NB4 (cell line): ENCODE measurements at regions not wholly inside any gene's neighbourhood (a gene's known extent, or its start where the extent isn't known, plus 50 kb on each side); places are given as distances from the start of the nearest gene placed in this dataset.

Source experiments
- DNase-seq: peaks from one replicate; pipeline ENCODE4 v3.0.0; 2010; ENCODE audit warnings: low read depth
- H3K4me3 ChIP-seq: one replicate; pipeline ENCODE4 v1.5.1; 2011; ENCODE audit warnings: mild to moderate bottlenecking, low read depth, low read length, moderate library complexity
- MAX ChIP-seq: IDR thresholded peaks from 2 replicates; pipeline ENCODE4 v1.6.1; 2011; ENCODE audit warnings: low read depth, low read length
- MYC ChIP-seq: IDR thresholded peaks from 2 replicates; pipeline ENCODE4 v1.6.1; 2011; ENCODE audit warnings: low read depth, low read length
- POLR2A ChIP-seq: IDR thresholded peaks from 2 replicates; pipeline ENCODE4 v1.6.1; 2011; ENCODE audit warnings: mild to moderate bottlenecking; ENCODE audit not compliant: insufficient read length; ENCODE audit errors: extremely low read depth
- TF ChIP-seq, protein P1 (sequence below): IDR thresholded peaks from one replicate; pipeline ENCODE4 v1.5.1; 2012; ENCODE audit warnings: low read depth, low read length

DNA sequence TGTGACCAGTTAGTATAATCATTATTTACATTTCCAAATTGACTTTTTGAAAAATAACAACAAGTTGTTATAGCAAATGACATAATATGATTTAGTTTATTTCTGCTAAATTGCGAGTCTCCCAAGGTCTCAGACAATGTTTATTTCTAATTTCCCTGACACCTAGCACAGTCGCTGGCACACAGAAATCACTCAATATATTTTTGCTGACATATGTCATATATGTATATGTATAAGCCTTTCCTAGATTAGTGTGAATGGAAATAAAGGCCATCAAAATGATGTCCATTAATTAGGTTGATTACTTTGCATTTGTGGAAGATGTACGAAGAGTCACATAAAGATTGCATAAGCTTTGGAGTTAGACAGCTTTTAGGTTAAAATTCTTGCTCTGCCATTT, 136.7 kb upstream of the CDH2 start:
- TF ChIP-seq POLR2A (no peak), MAX (no peak), MYC (no peak)
- TF ChIP-seq, protein P1, sequence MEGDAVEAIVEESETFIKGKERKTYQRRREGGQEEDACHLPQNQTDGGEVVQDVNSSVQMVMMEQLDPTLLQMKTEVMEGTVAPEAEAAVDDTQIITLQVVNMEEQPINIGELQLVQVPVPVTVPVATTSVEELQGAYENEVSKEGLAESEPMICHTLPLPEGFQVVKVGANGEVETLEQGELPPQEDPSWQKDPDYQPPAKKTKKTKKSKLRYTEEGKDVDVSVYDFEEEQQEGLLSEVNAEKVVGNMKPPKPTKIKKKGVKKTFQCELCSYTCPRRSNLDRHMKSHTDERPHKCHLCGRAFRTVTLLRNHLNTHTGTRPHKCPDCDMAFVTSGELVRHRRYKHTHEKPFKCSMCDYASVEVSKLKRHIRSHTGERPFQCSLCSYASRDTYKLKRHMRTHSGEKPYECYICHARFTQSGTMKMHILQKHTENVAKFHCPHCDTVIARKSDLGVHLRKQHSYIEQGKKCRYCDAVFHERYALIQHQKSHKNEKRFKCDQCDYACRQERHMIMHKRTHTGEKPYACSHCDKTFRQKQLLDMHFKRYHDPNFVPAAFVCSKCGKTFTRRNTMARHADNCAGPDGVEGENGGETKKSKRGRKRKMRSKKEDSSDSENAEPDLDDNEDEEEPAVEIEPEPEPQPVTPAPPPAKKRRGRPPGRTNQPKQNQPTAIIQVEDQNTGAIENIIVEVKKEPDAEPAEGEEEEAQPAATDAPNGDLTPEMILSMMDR = no peak
- no peak for DNase-seq
- H3K4me3 ChIP-seq = no peak overlapping the region

GRCh38 chr18:28288784-28289183, 111.9 kb upstream of the CDH2 start:
- TF ChIP-seq MYC (no peak), MAX (no peak), POLR2A (no peak)
- TF ChIP-seq, protein P1 = no peak
- no peak overlapping the region for H3K4me3 ChIP-seq
- no peak for DNase-seq

DNA sequence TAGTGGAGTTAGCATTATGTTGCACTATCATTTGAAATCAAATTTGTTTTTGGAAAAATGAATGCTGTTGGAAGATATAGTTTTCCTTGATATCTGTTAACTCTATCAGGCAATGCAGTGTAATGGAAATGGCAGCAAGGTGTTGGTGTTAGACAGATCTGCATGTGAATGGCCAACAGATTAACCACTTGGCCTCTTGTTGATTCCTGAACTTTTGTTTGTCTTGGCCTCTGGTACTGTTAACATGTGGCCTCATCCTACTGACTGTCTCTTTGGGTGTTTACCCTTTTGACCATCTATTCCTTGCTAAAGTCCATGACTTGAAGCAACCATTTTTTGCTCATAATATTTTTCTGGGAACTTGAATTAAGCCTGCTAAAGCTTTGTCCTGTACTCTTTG, 110.2 kb upstream of the CDH2 start:
- TF ChIP-seq MYC (no peak), MAX (no peak), POLR2A (no peak)
- TF ChIP-seq, protein P1 = no peak
- no peak overlapping the region for H3K4me3 ChIP-seq
- DNase-seq = no peak

- no peak for DNase-seq
- TF ChIP-seq, protein P1 = no peak
- TF ChIP-seq MAX (no peak), POLR2A (no peak), MYC (no peak)
These were observed 107.2 kb upstream of the CDH2 start for GRCh38 chr18:28284132-28284531.

GRCh38 chr18:28281400-28281799, 104.5 kb upstream of the CDH2 start:
- no peak for DNase-seq
- no peak overlapping the region for H3K4me3 ChIP-seq
- TF ChIP-seq POLR2A (no peak), MYC (no peak)

More at GRCh38 chr18:28284132-28284531, 107.2 kb upstream of the CDH2 start:
- no peak overlapping the region for H3K4me3 ChIP-seq

- TF ChIP-seq, protein P1 = no peak
- no peak for TF ChIP-seq POLR2A
- TF ChIP-seq MYC = no peak
- no peak for TF ChIP-seq MAX
- DNase-seq = no peak
- no peak overlapping the region for H3K4me3 ChIP-seq
These were observed 92.8 kb upstream of the CDH2 start for GRCh38 chr18:28269750-28270149.
